Mammary epithelial cell (primary cell): ENCODE measurements at regions not wholly inside any gene's neighbourhood (a gene's known extent, or its start where the extent isn't known, plus 50 kb on each side); places are given as distances from the start of the nearest gene placed in this dataset.

Experiments
- EZH2 ChIP-seq: IDR thresholded peaks from 2 replicates; pipeline ENCODE4 v1.6.1; 2012; ENCODE audit warnings: low read length, inconsistent platforms, borderline replicate concordance
- TF ChIP-seq, protein P1 (sequence below), 2 donors: IDR thresholded peaks in 1 of 2; conservative IDR thresholded peaks in 1 of 2; 2 replicates each; pipeline ENCODE4 v1.5.1; 2011 to 2012; ENCODE audit warnings: inconsistent platforms in 2 of 2, low read length in 2 of 2, mild to moderate bottlenecking in 2 of 2, control low read depth in 1 of 2, low read depth in 1 of 2; ENCODE audit not compliant: insufficient read depth in 1 of 2; ENCODE audit errors: extremely low read depth in 1 of 2

GRCh38 chr13:89502286-89502685 is 1831.1 kb downstream of the SLITRK5 start:
- TF ChIP-seq, protein P1, sequence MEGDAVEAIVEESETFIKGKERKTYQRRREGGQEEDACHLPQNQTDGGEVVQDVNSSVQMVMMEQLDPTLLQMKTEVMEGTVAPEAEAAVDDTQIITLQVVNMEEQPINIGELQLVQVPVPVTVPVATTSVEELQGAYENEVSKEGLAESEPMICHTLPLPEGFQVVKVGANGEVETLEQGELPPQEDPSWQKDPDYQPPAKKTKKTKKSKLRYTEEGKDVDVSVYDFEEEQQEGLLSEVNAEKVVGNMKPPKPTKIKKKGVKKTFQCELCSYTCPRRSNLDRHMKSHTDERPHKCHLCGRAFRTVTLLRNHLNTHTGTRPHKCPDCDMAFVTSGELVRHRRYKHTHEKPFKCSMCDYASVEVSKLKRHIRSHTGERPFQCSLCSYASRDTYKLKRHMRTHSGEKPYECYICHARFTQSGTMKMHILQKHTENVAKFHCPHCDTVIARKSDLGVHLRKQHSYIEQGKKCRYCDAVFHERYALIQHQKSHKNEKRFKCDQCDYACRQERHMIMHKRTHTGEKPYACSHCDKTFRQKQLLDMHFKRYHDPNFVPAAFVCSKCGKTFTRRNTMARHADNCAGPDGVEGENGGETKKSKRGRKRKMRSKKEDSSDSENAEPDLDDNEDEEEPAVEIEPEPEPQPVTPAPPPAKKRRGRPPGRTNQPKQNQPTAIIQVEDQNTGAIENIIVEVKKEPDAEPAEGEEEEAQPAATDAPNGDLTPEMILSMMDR (conservative IDR thresholded peaks at IDR 0.05 in 1 of 2, IDR thresholded peaks at IDR 0.05 in 1 of 2; ENCODE audit: extremely low read depth in 1 of 2, insufficient read depth in 1 of 2, low read depth in 1 of 2, low read length in 2 of 2): no peak
- TF ChIP-seq EZH2: no peak
